HG03045 (cell line): ENCODE measurements at regions not wholly inside any gene's neighbourhood (a gene's known extent, or its start where the extent isn't known, plus 50 kb on each side); places are given as distances from the start of the nearest gene placed in this dataset.

ENCODE experiments used
- ATAC-seq: cut with Tn5 transposase; IDR thresholded peaks from one replicate; pipeline ENCODE4 v1.9.1; 2021; ENCODE audit warnings: mild to moderate bottlenecking, moderate library complexity; ENCODE audit not compliant: unreplicated experiment

GRCh38 chr4:124483048-124483906 is 229.3 kb downstream of the ANKRD50 start:
- no peak for ATAC-seq

- ATAC-seq, result no peak
These were observed 228.5 kb downstream of the ANKRD50 start for GRCh38 chr4:124484008-124484407.

DNA sequence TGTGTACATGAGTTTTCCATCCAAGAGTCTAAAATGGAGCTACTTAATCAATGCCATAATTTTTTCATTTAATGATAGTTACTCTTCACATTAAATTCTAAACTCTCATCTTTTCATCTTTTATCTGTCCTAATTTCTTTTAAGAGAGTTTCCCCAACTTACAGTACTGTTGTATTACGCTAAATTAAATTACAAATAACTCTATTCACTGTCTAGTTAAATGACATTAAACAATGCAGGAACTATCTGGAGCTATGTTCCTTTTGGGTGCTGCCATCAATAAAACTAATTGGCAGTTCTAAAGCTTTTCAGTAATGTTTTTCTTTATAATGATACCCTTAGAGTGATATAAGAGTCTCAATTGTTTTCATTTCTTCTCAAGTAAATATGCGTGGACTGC is 227.6 kb downstream of the ANKRD50 start:
- ATAC-seq, result no peak

DNA sequence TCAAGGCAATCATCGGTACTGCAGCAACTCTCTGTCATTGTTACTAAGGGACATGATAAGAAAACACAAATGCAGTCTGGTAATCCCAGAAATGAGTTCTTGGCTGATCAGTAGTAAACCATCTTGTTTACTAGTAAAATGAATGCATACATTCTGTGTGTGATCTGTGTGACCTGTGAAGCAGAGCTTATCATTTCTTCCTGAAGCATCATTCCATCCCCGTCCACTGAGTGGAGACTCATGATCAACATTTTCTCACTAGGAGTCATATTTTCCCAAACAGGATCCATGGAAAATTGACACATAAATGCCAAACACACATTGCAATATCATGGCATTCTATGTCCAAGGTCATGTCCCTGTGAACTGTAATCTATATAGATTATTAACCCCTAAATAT is 226.1 kb downstream of the ANKRD50 start:
- ATAC-seq, result no peak

GRCh38 chr4:124487651-124488050 is 224.9 kb downstream of the ANKRD50 start:
- ATAC-seq, result no peak

- no peak for ATAC-seq
These were observed 221.0 kb downstream of the ANKRD50 start for GRCh38 chr4:124491361-124492145.

GRCh38 chr4:124499261-124499660 is 213.3 kb downstream of the ANKRD50 start:
- ATAC-seq, result no peak

DNA sequence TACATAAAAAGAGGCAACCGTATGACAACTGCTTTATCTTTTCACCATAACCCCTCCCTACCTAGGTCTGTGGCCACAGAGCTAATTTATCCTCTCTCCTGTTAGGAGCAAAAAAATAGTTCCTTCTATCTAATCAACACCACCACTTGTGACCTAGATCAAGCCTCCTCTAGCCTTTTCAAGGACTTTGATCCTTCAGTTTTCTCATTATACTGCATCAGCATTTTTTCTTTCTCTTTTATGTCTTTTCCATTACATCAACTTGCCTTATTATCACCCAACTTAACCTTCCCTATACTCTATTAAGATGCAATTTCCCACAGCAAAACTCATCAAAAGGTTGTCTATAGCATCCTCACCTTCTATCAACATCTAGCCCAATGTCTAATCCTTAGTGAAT is 211.0 kb downstream of the ANKRD50 start:
- no peak for ATAC-seq

DNA sequence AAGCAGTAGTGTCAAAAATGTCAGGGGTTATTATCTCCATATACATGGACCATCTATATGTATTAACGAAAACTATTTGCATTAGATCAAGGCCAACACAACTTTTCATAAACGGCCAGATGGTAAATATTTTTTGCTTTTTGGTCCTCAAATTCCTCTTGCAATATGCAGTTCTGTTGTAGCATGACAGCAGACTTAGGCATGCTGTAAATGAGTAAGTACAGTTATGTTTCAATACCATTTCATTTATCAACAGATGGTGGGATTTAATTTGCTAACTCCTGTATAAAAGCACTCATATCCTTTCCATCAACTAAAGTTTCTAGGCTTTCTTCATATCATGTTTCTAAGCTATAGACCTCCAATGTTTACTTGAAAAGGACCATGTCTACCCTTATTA is 208.1 kb downstream of the ANKRD50 start:
- ATAC-seq, result no peak

DNA sequence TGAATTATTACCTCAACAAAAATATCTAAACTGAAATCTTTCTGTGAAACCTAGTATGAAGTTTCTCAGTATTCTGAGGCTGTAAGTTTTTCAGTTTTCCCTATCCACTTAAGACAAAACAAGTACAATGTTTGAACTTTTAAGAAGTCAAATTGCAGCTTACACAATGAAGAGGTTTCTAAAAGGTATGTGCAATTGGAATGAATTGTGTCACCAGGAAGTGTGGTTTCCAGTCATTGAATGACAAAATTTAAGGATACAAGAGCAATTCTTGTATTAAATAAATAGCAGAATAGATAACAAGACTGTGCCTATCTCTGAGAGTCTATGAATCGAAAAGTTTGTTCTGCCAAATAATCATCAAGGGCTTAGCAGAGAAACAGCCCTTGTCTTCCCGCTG is 207.3 kb downstream of the ANKRD50 start:
- no peak for ATAC-seq

DNA sequence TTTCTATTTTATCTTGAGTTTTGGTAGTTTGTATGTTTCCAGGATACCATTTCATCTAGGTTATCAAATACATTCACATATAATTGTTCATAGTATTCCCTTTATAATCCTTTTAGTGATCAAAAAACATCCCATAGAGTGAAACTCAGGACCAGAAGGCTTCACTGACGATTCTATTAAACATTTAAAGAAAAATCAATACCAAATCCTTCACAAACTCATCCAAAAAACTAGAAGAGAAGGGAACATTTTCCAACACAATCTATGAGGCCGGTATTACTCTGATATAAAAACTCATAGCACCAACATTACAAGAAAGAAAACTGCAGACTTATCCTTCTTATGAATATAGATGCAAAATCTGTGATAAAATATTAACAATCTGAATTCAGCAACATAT is 203.4 kb downstream of the ANKRD50 start:
- no peak for ATAC-seq

- ATAC-seq, result no peak
These were observed 197.9 kb downstream of the ANKRD50 start for GRCh38 chr4:124514588-124514987.

DNA sequence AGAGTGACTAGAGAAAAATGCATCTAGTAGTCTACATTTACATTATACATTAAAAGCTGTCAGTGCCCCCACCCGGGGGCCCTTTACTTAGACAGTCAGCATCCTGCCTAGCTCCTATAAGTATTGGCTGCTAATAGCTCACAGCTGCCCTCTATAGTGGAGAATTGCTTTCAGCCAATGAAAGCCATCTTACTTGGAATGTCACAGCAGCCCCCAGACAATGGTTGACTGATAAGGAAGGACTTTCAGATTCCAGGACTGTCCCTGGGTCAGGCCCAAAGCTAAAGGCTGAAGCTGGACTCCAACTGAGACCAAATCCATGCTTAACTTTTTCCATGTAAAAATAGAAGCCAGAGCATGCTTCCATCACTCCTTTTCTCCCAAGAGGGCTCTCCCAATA is 196.9 kb downstream of the ANKRD50 start:
- ATAC-seq, result no peak

DNA sequence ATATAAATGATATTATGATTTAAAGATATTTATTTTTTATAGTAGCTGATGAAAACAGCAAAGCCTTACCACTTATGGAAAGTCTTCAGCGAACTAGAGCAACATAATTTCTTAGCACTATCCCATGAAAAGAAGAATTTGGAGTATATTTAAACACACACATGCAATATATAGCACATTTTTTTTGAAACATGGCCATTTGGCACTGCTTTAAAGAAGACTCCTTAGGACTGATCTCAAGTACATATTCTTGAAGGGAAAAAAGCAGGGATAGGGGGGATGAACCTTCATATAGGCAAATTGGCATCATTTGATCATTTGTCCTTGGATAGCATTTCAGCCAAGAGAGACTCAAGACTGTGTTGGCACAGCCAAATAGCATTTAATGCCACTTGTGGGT is 193.3 kb downstream of the ANKRD50 start:
- ATAC-seq, result no peak

DNA sequence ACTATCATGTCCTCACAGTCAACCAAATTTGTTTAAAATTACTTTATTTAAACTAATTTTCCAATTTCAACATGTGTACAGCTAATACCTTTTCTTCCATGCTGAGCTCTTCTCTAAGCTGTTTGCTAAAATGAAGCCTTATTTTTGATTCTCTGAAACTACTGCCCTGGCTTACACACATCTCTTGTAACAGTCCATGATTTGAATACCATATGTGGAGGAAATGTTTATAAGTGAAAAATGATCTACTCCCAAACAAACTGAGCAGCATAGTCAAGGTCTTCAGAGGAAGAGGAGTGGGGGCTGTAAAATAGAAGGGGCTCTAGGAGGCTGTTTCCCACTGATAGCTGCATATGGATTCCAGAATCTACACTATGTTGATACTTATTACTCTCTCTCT is 188.7 kb downstream of the ANKRD50 start:
- no peak for ATAC-seq

DNA sequence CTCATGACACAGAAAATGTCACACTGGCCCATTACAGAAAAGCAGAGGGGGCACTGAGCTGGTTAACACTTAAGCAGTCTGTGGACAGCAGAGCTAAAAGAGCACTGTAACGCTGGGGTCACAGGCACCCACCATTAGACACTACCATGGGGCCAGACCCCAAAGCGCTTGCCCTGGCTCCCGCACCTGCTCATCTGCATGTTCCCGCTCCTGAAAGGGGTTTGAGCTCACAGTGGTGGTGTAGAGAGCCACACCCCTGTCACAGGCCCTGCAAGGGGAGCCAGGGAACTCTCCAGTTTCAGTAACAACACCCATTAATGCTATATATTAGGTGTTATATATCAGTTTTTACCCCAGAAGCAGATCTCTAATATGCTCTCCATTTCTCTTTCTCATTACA is 187.0 kb downstream of the ANKRD50 start:
- ATAC-seq, result no peak

DNA sequence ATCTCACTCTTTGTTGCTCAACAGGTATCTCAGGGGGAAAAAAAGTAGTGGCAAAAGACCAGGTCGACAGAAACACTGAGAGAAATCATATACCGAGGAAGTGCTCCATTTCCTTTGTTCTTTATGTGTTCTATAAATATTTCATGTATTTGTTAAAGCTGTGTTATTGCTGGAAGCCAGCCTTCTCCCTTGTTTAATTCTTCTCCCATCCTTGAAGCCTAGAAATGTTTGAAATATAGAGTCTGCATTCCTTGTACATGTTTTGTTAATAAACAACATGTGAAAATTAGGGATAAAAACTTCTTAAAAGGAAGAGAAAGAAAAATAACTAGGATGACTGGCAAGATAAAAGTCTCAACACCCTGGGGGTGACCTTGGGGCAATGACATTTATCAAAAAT is 186.2 kb downstream of the ANKRD50 start:
- ATAC-seq, result no peak

DNA sequence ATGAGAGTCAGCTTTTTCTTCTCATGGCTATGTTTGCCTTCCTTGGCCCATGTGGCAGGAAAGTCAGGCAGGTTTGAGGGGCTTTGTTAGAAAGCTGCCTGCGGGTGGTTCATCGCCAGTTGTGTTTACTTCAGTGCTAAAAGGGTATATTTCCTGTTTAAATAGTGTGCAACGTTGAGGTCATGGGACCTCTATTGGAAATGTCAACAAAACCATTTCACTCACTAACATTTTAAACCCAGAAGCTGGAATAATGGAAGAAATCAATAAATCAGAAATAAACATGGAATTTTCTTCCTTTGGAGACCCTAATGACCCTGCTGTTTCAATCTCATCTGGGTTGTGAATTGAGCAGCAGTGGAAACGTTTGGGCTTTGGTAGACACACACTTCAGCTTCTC is 185.8 kb downstream of the ANKRD50 start:
- no peak for ATAC-seq

GRCh38 chr4:124527364-124527763 is 185.2 kb downstream of the ANKRD50 start:
- ATAC-seq, result no peak

- ATAC-seq, result no peak
These were observed 183.4 kb downstream of the ANKRD50 start for GRCh38 chr4:124529131-124529530.

DNA sequence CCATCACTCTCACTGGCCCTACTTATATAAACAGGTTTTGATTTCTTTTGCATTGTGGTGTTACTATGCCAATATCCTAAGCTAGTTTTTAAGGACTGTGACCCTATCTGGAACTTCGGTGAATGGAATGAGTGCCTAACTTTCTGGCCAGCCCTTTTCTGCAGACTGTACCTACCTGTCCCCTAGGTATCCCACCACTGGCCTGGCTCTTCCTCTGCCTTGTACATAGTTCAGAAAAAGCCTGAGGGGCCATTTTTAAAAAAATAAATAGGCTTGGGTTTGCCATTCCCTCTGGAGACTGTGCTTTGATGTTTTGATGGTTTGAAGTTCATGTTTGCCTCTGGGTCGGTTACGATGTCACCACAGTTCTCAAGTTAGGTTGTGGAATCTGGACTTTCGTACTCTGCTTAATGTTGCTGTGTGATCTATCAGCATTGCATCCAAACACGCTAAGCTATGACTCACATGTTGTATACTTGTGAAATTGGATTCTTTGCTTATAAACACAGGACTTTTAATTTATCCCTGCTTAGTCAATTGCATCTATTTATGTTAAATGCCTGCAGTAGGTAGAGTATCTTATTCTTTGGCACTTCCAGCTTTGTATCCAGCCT is 182.0 kb downstream of the ANKRD50 start:
- no peak for ATAC-seq

GRCh38 chr4:124534131-124534530 is 178.4 kb downstream of the ANKRD50 start:
- ATAC-seq, result no peak
